Endothelial cell of umbilical vein (primary cell): ENCODE measurements at regions not wholly inside any gene's neighbourhood (a gene's known extent, or its start where the extent isn't known, plus 50 kb on each side); places are given as distances from the start of the nearest gene placed in this dataset.

Experiments used
- BruUV-seq: library from RNA; stranded (reverse); fragments of 400-500 nt; replicated peaks from 2 replicates; lab custom pipeline; 2021; lab: Mats Ljungman, UMichigan
- CTCF ChIA-PET: fragments of 300-600, 350-600 bp; sonication (Branson Sonifier 250); formaldehyde crosslinking; loops from one replicate; lab custom pipeline; 2021; ENCODE audit warnings: antibody characterized with exemption, inconsistent platforms; lab: Charles Lee
- POLR2A ChIA-PET: fragments of 300-600, 350-600 bp; sonication (Branson Sonifier 250); formaldehyde crosslinking; loops from one replicate; lab custom pipeline; 2021; ENCODE audit warnings: antibody characterized with exemption, inconsistent platforms; lab: Charles Lee
- DNase-seq: peaks from one replicate; pipeline ENCODE4 v3.0.0-alpha.2; 2011; ENCODE audit warnings: low read depth, low spot score
- FAIRE-seq: peaks from 2 replicates; lab custom pipeline; 2011; peaks lifted over from hg19 to GRCh38; lab: Jason Lieb, UNC
- H2AFZ ChIP-seq: 2 replicates; pipeline ENCODE4 v1.6.0; 2012; ENCODE audit warnings: low read depth, low read length, control low read depth, inconsistent platforms
- H3K27ac ChIP-seq: 2 replicates; pipeline ENCODE4 v1.5.1; 2011; ENCODE audit warnings: low read depth, mild to moderate bottlenecking, control low read depth, low read length, moderate library complexity; ENCODE audit not compliant: insufficient read depth
- H3K27me3 ChIP-seq, 2 experiments: 2 replicates each; pipeline versions ENCODE4 v1.6.0 to v1.6.1; 2011; ENCODE audit warnings: low read length in 2 of 2, mixed read lengths in 1 of 2; ENCODE audit not compliant: control insufficient read depth in 2 of 2, insufficient read depth in 2 of 2
- H3K36me3 ChIP-seq, 2 experiments: 2 replicates in 1 of 2; 3 replicates in 1 of 2; pipeline ENCODE4 v1.5.1; 2011; ENCODE audit warnings: low read length in 2 of 2, mild to moderate bottlenecking in 1 of 2, moderate library complexity in 1 of 2; ENCODE audit not compliant: control insufficient read depth in 2 of 2, insufficient read depth in 2 of 2; ENCODE audit errors: extremely low read depth in 1 of 2
- H3K4me1 ChIP-seq: 3 replicates; pipeline ENCODE4 v1.5.1; 2011; ENCODE audit warnings: mild to moderate bottlenecking, low read length; ENCODE audit not compliant: control insufficient read depth, insufficient read depth; ENCODE audit errors: extremely low read depth
- H3K4me2 ChIP-seq: 2 replicates; pipeline ENCODE4 v1.6.1; 2011; ENCODE audit warnings: low read length, control low read depth, mixed read lengths; ENCODE audit not compliant: insufficient read depth
- H3K4me3 ChIP-seq, 3 experiments: fragments of 200-600 bp in 1 of 3; sonication (generic), shearing (Covaris generic) in 1 of 3; replicated peaks in 1 of 3; 2 replicates each; pipeline ENCODE4 v1.5.1; 2011 to 2016; ENCODE audit warnings: control low read depth in 3 of 3, low read length in 3 of 3, mild to moderate bottlenecking in 2 of 3, inconsistent platforms in 1 of 3, low read depth in 1 of 3, moderate library complexity in 1 of 3; ENCODE audit not compliant: insufficient read depth in 1 of 3
- H3K79me2 ChIP-seq: 2 replicates; pipeline ENCODE4 v1.6.0; 2012; ENCODE audit warnings: low read length, inconsistent platforms; ENCODE audit not compliant: control insufficient read depth, insufficient read depth
- H3K9ac ChIP-seq: replicated peaks from 2 replicates; pipeline ENCODE3; 2011; ENCODE audit warnings: low read length, control low read depth; ENCODE audit not compliant: insufficient read depth; ENCODE audit errors: extremely low read depth
- H3K9me1 ChIP-seq: replicated peaks from 3 replicates; pipeline ENCODE4 v1.6.0; 2011; ENCODE audit warnings: mild to moderate bottlenecking, low read length; ENCODE audit not compliant: control insufficient read depth, insufficient read depth; ENCODE audit errors: extremely low read depth
- H3K9me3 ChIP-seq: replicated peaks from 2 replicates; pipeline ENCODE4 v1.5.1; 2012; ENCODE audit warnings: low read length, inconsistent platforms; ENCODE audit not compliant: control insufficient read depth, insufficient read depth
- H4K20me1 ChIP-seq: replicated peaks from 2 replicates; pipeline ENCODE3; 2011; ENCODE audit warnings: mild to moderate bottlenecking, low read length; ENCODE audit not compliant: control insufficient read depth, insufficient read depth; ENCODE audit errors: extremely low read depth
- CTCF ChIP-seq, 2 donors: IDR thresholded peaks; 1 replicate in 1 of 2; 2 replicates in 1 of 2; pipeline ENCODE4 v1.5.1; 2011; ENCODE audit warnings: low read length in 2 of 2, mild to moderate bottlenecking in 2 of 2, moderate library complexity in 2 of 2, control low read depth in 1 of 2, inconsistent platforms in 1 of 2, low read depth in 1 of 2; ENCODE audit not compliant: insufficient read depth in 1 of 2; ENCODE audit errors: extremely low read depth in 1 of 2
- EZH2 ChIP-seq: IDR thresholded peaks from 2 replicates; pipeline ENCODE4 v1.6.1; 2012; ENCODE audit warnings: borderline replicate concordance, low read depth, mild to moderate bottlenecking, moderate library complexity, low read length, inconsistent platforms; ENCODE audit not compliant: severe bottlenecking
- FOS ChIP-seq: IDR thresholded peaks from 2 replicates; pipeline ENCODE4 v1.6.1; 2011; ENCODE audit warnings: mild to moderate bottlenecking, low read length, moderate library complexity, borderline replicate concordance; ENCODE audit not compliant: insufficient read depth
- JUN ChIP-seq: IDR thresholded peaks from 2 replicates; pipeline ENCODE4 v1.6.1; 2011; ENCODE audit warnings: borderline replicate concordance, low read depth; ENCODE audit not compliant: insufficient read length, insufficient read depth
- MYC ChIP-seq: IDR thresholded peaks from one replicate; pipeline ENCODE4 v1.6.1; 2011; ENCODE audit warnings: mild to moderate bottlenecking, low read depth, low read length
- POLR2AphosphoS5 ChIP-seq: IDR thresholded peaks from 2 replicates; pipeline ENCODE4 v1.6.1; 2012; ENCODE audit warnings: low read depth, mild to moderate bottlenecking, control low read depth, low read length, moderate library complexity; ENCODE audit not compliant: insufficient read depth
- dilution Hi-C: fragments of 300-500 bp; cut with MboI; formaldehyde crosslinking; loops from one replicate; pipeline ENCODE4 v1.15.0; 2019; ENCODE audit warnings: low sequenced_read_pairs; ENCODE audit not compliant: extremely low pct_ligation_motif_present
- intact Hi-C: fragments of 100-400 bp; cut with micrococcal nuclease; formaldehyde crosslinking; loops from one replicate; pipeline ENCODE4 v1.10.0; 2022
- TF ChIP-seq, protein P1 (sequence below): IDR thresholded peaks from 2 replicates; pipeline ENCODE4 v1.6.1; 2011; ENCODE audit not compliant: insufficient read depth, insufficient read length

DNA sequence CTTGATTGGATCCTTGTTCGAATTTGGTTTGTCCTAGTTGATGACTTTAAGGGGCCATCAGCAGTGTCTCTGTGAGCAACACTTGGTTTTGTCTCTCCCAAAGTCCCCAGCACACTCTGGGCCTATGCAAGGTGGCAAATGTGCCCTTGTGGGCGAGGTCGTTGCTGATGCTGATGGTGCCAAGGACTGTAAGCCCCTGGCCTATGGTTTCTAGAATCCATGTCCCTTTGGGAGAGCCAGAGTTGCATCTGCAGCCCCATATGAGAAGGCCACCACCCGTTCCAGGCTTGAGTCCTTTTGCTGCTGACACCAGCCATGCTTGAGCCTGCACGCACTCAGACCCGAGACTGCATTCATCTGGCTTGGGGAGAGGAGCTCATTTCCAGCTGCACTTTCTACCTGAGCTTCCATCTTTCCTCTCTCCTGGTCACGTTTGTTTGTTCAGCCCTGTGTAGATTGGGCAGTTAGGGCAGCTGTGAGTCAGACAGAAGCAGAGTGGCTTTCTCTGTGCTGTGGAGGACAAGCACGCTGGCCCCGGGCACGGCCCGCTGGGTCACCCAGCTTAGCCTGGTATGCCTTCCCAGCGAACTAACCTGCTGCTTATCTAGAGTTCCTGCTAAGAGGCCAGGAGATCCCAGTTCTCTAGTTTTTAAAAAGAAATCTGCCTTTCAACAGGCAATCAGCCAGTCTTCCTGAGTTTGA, 52.1 kb upstream of the CSF3R start:
- FAIRE-seq (no peak), DNase-seq (no peak)

More for the DNA sequence above, 52.1 kb upstream of the CSF3R start:
- Histone ChIP-seq H3K4me3 (no peak overlapping the region), H3K4me1 (no peaks in the 10 kb centered on the region), H3K27ac (no peak overlapping the region), H3K79me2 (no peaks in the 10 kb centered on the region), H3K27me3 (peaks cover 0 to 4% of the 10 kb centered on the region in 2 experiments), H3K9me3 (no peaks in the 10 kb centered on the region), H3K9me1 (no peaks in the 10 kb centered on the region), H2AFZ (no peak overlapping the region), H3K9ac (no peak overlapping the region), H3K36me3 (no peaks in the 10 kb centered on the region), H4K20me1 (no peaks in the 10 kb centered on the region), H3K4me2 (no peak overlapping the region)
- intact Hi-C loops, result no loop called here
- dilution Hi-C loops, result no loop called here
- BruUV-seq, result no TSS peak
- CTCF ChIA-PET, result interaction anchor here (1.5 to 2.5 kb wide), 2 partner anchors 8 to 18 kb away, joined by 3 to 11 read pairs; no protein-coding TSS in a partner anchor
- POLR2A ChIA-PET, result no interaction called here
- no peak for TF ChIP-seq MYC
- no peak for TF ChIP-seq JUN
- no peak for TF ChIP-seq FOS
- TF ChIP-seq, protein P1, sequence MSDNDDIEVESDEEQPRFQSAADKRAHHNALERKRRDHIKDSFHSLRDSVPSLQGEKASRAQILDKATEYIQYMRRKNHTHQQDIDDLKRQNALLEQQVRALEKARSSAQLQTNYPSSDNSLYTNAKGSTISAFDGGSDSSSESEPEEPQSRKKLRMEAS, result no peak
- TF ChIP-seq CTCF (IDR thresholded peaks at IDR 0.05; ENCODE audit: extremely low read depth in 1 of 2, insufficient read depth in 1 of 2, low read depth in 1 of 2, low read length in 2 of 2), result no peak
- TF ChIP-seq EZH2, result no peak
- no peak for TF ChIP-seq POLR2AphosphoS5
